HG03060 (cell line): ENCODE measurements at regions not wholly inside any gene's neighbourhood (a gene's known extent, or its start where the extent isn't known, plus 50 kb on each side); places are given as distances from the start of the nearest gene placed in this dataset.
A peak's percentile ranks its signal among the peaks of the same experiment; 100 is the strongest.
"Not testable (repeated sequence)": the region's sequence is repeated elsewhere in the genome, so short reads cannot be mapped to it uniquely, and the experiment has no call there.

Experiments
- ATAC-seq: cut with Tn5 transposase; IDR thresholded peaks from one replicate; pipeline ENCODE4 v1.9.1; 2021; ENCODE audit warnings: low read depth, moderate number of reproducible peaks; ENCODE audit not compliant: unreplicated experiment

DNA sequence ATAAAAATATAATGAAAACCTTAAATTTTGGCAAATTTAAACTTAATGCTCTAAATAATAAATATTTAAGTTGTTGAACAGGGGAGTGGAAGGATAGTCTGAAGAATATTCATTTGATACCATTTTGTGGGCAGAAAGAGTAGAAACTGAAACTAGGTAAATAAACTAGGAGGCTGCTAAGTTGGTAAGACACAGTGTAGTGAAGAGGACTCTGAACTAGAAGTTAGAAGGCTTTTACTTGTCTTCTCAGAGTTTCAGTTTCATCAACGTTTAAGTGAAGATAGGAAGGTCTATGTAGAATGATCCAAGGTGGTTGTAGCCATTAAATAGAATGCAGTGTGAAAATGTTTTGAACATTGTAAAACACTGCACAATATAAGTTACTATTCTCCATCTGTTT, 516.9 kb downstream of the AMY1C start:
- ATAC-seq, result peak; percentile 86

DNA sequence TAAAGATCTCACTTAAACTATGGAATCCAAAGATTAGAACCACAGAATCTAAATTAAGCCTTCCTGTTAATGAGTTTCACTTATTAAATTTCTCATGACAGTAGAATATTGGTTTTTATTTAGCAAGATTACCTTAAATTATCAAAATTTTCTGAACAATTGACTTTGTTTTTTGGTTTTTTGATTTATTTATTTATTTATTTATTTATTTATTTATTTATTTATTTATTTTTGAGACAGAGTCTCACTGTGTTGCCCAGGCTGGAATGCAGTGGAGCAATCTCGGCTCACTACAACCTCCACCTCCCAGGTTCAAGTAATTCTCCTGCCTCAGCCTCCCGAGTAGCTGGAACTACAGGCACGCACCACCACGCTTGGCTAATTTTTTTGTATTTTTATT, 538.6 kb downstream of the AMY1C start:
- not testable (repeated sequence) for ATAC-seq

DNA sequence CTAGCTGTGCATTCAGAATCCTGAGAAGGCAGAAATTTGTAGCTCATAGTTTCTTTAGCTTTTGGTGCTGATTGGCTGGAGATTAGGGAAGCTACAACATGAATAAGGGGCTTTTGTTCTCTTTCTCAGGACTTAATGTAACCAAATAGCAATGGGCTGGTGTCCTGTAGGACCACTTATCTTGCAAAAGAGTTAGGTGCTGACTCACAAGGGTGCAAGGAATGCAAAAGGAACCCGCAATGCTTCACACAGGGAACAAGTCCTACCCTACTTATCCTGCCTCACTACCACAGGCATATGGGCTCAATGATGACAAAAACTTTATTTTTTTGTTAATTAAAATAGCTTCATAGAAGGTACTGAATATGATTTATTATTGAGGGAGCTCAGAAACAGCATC, 541.5 kb downstream of the AMY1C start:
- no peak for ATAC-seq

DNA sequence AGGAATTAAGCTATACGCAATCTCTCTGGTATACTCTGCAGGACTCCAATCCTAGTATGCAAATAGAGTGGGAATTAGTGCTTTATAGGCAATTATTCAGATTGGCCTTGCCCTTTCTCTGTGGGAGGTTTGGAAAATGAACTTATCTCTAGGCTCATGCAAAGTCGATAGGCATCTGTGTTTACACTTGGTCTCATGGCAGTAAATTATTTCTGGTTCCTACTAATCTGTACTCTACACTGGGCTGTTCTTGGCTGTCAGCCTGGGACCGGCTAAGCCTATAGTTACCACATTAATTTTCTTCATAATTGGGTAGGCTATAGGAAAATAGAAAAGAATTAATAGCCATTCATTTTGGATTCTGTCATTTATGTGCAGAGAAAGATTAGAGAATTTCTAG, 544.6 kb downstream of the AMY1C start:
- no peak for ATAC-seq

DNA sequence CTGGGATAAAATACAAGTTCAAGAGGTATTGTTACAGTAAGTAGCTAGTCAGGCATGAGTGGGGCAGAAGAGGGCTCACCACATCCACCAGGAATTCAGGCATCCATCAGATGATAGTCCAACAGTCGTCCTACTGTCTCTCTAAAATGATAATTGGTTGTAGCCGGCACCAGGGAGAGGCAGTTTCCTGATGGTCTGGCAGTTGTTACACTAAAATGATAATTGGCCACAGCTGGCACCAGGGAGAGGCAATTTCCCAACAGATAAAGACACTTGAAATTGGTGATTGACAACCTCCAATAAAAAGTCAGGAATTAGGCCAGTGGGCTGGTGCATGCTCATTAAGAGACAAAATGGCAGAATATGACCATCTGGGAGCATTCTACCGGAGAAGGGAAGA, 545.8 kb downstream of the AMY1C start:
- no peak for ATAC-seq

DNA sequence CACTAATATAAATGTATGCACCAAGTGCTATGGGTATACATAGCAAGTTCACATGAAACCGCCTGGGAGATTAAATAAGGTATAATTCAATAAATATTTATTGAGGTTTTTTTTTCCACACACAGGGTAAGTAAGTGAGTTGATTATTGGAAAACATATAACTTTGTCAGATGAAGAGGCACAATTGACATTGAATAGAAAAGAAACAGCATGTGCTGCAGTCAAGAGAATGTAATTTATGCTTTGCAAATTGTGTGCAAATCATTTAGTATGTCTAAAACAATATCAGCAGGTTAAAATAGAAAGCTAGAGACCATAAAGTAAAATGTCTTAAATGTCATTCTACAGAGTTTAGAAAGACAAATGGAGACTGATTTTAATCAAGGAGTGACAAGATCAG, 560.0 kb downstream of the AMY1C start:
- no peak for ATAC-seq

DNA sequence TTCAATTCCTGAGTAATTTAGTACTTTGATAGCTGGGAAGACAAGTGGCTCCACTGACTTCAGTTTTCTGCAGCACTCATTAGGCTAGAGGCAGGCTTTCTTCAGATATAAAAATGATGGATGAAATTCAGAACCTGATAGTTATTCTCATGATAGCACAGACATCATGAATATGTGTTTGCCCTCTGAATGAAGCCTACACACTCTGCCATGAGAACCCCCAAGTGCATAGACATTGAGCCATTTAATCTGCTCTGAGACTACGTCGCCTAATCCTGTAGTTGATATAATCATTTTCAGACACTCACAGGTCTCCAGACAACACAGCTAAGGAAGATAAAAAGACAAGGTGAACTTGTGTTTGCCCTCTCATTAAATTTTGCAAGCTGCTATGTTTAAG, 566.1 kb downstream of the AMY1C start:
- ATAC-seq, result no peak

DNA sequence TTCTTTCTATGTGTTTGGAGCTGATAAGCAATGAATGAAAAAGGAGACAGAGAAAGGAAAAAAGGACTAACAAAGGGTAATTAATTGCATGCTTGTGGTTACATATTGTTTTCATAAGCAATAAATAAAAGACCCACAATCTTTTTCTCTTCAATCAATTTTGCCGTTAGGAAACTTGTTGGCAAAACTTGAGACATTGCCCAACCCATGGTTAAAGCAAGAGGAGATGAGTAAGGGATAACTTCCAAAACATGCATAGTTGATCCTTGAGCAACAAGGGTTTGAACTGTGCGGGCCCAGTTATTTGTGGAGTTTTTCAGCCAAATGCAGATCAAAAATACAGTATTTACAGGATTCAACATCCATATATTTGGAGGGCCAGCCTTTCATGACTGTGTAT, 572.4 kb downstream of the AMY1C start:
- no peak for ATAC-seq

DNA sequence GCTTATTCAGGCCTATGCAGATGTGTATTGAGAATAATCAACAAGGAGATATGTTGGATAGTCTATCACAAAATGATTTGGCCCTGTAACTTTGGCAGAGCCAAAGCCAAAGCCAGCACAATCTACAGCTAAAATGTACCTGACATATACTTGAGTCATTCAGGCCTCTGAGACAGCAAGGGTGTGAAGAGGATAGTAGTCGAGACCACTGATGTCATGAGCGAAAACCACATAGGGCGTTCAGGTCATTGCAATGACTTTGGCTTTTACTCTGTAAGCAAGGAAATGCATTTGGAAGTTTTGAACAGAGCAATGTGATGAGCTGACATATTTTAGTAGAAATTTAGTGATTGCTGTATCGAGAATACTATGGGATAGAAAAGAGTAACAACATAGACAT, 579.6 kb downstream of the AMY1C start:
- ATAC-seq, result no peak

DNA sequence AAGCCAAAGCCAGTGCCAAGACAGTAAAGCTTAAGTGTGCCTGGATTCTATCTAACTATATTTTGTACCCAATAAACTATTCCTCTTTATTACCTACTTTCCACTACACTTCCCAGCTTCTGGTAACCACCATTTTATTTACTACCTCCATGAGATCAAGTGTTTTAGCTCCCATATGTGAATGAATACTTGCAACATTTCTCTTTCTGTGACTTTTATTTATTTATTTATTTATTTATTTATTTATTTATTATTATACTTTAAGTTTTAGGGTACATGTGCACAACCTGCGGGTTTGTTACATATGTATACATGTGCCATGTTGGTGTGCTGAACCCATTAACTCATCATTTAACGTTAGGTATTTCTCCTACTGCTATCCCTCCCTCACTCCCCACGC, 582.1 kb downstream of the AMY1C start:
- ATAC-seq, result no peak

DNA sequence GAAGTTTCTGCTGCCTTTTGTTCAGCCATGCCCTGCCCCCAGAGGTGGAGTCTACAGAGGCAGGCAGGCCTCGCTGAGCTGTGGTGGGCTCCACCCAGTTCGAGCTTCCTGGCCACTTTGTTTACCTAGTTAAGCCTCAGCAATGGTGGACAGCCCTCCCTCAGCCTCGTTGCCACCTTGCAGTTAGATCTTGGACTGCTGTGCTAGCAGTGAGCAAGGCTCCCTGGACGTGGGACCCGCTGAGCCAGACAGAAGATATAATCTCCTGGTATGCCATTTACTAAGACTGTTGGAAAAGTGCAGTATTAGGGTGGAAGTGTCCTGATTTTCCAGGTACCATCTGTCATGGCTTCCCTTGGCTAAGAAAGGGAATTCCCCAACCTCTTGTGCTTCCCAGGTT, 588.2 kb downstream of the AMY1C start:
- not testable (repeated sequence) for ATAC-seq

DNA sequence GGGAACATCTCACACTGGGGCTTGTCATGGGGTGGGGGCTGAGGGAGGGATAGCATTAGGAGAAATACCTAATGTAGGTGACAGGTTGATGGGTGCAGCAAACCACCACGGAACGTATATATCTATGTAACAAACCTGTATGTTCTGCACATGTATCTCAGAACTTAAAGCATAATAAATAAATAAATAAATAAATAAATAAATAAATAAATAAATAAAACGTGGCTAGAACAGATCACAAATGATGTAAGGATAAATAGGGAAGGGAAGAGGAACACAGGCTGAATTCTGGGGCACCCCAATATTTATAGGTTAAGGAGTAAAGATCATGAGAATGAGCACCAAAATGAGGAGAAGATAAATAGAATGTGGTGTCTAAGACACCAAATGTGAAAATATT, 592.2 kb downstream of the AMY1C start:
- ATAC-seq, result no peak

DNA sequence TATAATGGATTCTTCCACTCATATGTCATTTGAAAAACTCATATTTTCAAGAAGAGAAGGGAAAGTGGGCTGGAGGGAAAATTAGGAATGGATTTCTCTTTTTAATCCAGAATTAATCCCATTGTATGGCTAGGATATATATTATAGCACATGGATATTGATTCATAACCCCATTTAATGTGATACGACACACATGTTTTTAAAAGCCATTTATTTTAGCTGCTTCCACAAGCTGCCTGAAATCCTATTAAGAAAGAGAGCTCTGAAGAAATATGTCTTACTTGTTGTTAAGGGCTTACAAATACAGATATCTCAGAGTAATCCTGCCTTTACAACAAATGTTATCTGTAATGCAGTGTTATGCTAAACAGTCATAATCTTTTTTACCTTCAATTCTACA, 598.6 kb downstream of the AMY1C start:
- ATAC-seq, result no peak

DNA sequence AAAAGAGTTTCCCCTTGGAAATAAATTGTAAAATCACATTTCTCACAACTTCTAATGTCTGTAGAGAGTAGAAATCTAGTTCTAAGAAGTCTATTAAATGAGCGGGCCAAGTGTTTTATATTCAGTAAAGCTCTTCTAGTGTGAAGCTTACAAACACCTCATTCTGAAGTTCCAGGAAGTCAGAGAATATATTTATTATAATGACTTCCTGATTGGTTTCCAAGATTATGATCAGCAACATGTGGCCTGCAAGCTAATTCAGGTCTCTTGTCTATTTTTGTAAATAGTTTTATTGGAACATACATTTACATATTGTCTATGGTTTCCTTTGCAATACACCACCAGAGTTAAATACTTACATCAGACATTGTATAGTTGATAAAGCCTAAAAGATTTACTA, 603.9 kb downstream of the AMY1C start:
- ATAC-seq, result no peak

DNA sequence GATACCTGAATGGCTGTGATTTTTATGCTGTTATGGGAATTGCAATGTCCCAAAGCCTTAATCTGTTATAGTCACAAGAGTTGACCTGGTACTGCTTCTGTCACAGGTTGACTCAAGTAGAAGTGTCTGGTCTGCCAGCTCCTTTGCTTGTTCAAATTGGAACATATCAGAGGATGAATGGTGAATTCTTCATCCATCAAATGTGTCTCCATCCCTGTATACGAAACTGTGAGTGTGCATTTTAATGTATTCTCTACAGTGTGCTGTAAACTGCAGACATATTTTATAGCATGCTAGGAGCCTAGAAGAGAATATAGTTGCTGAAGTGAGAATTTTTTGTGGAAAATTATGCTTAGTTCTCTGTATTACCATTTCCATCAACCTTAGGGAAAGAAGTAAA, 608.4 kb downstream of the AMY1C start:
- no peak for ATAC-seq

DNA sequence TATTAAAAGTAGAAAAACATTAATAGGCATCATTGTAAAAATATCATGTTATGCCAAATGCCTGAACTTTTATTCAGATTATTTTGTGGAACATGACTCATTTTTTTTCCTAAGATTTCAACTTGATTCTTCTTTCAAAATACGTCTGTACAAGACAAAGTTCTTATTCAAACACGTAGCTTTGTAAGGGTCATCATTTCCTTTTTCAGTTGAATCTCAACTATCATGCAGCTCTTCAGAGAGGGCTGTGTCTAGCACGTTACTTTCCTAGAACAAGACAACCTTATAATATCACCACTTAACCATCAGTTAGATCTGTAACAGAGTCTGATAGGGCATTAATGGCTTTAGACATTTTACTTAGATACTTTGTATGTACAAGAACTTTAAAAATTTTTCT, 608.9 kb downstream of the AMY1C start:
- ATAC-seq, result no peak

DNA sequence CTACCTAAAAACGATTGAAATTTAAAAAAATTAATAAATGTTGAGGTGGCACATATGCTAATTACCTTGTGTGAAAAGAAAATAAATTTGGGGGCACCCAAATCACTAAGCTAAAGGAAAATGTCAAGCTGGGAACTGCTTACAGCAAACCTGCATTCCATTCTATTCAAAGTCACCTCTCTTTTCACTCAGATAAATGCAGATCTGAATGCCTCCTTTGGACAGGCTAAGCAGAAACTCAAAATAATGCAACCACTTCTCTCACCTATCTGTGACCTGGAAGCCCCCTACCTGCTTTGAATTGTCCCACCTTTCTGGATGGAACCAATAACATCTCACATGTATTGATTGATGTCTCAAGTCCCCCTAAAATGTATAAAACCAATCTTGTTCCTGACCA, 628.7 kb downstream of the AMY1C start:
- ATAC-seq, result no peak

DNA sequence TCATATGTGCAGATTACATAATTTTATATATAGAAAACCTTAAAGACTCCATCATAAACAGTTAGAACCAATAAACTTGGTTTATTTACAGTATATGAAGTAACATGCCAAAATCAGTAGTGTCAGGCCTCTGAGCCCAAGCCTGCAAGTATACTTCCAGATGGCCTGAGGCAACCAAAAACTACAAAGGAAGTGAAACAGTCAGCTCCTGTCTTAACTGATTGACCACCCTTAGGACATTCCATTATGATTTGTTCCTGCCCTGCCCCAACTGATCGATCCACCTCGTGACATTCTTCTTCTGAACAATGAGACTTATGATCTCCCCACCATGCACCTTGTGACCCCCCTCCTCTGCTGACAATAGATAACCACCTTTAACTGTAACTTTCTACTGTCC, 630.3 kb downstream of the AMY1C start:
- ATAC-seq, result no peak

DNA sequence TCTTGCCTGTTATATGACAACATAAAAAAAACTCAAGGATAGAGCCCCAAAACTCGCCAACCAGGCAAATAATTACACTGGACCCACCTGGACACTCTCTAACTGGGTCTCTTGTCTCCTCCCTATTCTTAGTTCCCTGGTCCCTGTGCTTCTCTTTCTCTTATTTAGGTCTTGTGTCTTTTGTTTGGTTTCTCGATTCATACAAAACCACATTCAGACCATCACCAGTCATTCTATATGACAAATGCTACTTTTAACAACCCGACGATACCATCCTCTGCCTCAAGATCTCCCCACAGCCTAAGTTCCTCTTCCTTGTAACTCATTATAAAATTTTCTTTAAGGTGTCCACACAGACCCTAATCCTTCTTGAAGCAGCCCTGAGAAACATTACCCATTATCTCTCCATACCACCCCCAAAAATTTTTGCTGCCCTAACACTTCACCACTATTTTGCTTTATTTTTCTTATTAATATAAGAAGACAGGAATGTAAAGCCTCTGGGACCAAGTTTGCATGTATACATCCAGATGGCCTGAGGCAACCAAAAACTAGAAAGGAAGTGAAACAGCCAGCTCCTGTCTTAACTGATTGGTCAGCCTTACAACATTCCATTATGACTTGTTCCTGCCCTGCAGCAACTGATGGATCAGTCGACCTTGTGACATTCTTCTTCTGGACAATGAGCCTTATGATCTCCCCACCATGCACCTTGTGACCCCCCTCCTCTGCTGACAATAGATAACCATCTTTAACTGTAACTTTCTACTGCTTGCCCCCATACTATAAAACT, 638.2 kb downstream of the AMY1C start:
- peak; percentile 72 for ATAC-seq

DNA sequence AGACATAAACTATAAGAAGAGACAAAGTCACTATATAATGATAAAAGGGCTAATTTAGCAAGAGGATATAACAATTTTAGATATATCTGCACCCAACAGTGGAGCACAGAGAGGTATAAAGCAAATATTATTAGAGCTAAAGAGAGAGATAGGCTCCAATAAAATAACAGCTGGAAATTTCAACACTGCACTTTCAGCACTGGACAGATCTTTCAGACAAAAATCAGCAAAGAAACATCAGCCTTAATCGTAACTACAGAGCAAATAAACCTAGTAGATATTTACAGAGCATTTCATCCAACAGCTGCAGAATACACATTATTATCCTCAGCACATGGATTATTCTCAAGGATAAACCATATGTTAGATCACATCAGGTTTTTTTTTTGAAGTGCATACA, 642.9 kb downstream of the AMY1C start:
- no peak for ATAC-seq

DNA sequence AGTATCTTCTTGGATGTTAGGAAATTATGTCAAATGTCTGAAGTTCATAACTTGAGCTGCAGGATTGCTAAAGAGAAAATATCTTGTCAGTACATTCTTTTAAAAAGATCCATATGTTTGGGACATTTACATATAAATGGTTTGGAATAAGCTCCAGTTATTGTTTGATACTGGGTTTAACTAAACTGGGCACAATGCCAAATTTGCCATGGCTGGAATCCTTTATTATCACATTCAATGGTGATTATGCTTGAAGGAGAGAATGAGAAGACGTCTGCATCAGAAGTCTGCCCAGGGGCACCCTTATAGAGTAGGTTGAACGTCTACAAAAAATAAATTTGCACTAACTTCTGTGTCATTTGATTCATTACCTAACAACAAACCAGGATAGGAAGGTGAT, 652.5 kb downstream of the AMY1C start:
- no peak for ATAC-seq

DNA sequence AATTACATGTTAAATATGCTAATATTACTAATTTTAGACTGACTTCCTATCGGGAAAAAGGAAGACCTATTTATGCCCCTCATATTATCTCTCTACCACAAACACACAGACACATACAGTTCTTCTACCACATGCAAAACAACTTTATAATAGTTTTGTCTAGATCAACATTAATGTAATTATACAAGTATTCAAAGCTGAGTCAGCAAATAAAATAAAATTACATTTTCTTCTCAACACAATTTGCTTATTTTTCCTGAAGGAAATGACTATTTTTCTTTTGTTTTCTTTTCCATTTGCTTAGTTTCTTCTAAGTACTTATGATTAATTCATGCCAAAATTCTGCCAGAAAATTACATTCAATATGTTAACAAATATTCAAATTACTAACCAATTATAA, 654.2 kb downstream of the AMY1C start:
- ATAC-seq, result no peak

DNA sequence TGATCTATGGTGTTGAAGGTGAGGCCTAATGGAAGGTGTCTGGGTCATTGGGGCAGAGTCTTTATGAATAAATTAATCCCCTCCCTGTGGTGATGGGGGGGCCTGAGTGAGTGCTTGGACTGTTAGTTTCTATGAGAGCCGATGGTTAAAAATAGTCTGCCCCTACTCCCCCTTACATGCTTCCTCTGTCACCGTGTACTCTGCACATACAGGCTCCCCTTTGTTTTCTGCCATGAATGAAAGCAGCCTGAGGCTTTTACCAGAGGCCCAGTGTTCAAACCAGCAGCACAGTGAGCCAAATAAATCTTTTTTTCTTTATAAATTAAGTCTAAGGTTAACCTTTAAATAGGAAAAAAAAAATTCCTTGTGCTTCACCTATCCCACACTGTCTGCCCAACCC, 657.0 kb downstream of the AMY1C start:
- no peak for ATAC-seq
